HepG2 (cell line): ENCODE measurements at regions not wholly inside any gene's neighbourhood (a gene's known extent, or its start where the extent isn't known, plus 50 kb on each side); places are given as distances from the start of the nearest gene placed in this dataset.

Experiments
- ATAC-seq: fragments of 200-7000 bp; cut with Tn5 transposase; 3 replicates; pipeline ENCODE4 v1.9.1; 2020; ENCODE audit warnings: mild to moderate bottlenecking, moderate library complexity
- BruUV-seq: library from RNA; stranded (reverse); fragments of 400-500 nt; replicated peaks from 2 replicates; lab custom pipeline; 2021; lab: Mats Ljungman, UMichigan
- CTCF ChIA-PET: fragments of 300-600 bp; formaldehyde crosslinking; extraction: SDS; loops from one replicate; lab custom pipeline; 2021; ENCODE audit warnings: low total read pairs, inconsistent platforms, low intra/inter-chr PET ratio; lab: Yijun Ruan, JAX
- POLR2A ChIA-PET: fragments of 350-600 bp; sonication (Branson Sonifier 250); formaldehyde crosslinking; loops from one replicate; lab custom pipeline; 2020; ENCODE audit warnings: antibody characterized with exemption, inconsistent platforms; lab: Yijun Ruan, JAX
- DNase-seq: peaks from one replicate; pipeline ENCODE4 v3.0.0-alpha.2; 2015; ENCODE audit warnings: low spot score
- FAIRE-seq: peaks from 3 replicates; lab custom pipeline; 2011; peaks lifted over from hg19 to GRCh38; lab: Jason Lieb, UNC
- H2AFZ ChIP-seq: one replicate; pipeline ENCODE4 v1.6.1; 2011; ENCODE audit warnings: low read length, inconsistent platforms
- H3K27ac ChIP-seq: fragments of 300-600 bp; 3 replicates; pipeline ENCODE4 v1.8.0; 2011; ENCODE audit warnings: mixed run types, mild to moderate bottlenecking, mixed read lengths, low read length, inconsistent platforms; ENCODE audit not compliant: insufficient read depth; ENCODE audit errors: extremely low read length
- H3K27me3 ChIP-seq, 2 experiments: fragments of 200-600 bp in 1 of 2; 2 replicates in 1 of 2; 3 replicates in 1 of 2; pipeline versions ENCODE4 v1.6.0 to v1.8.0; 2011; ENCODE audit warnings: low read length in 2 of 2, mild to moderate bottlenecking in 2 of 2, moderate library complexity in 2 of 2, inconsistent platforms in 1 of 2; ENCODE audit not compliant: insufficient read depth in 2 of 2, control insufficient read depth in 1 of 2
- H3K36me3 ChIP-seq, 2 experiments: fragments of 200-600 bp in 1 of 2; replicated peaks in 1 of 2; 2 replicates in 1 of 2; 3 replicates in 1 of 2; pipeline versions ENCODE4 v1.5.1 to v1.8.0; 2011; ENCODE audit warnings: low read length in 2 of 2, inconsistent platforms in 1 of 2; ENCODE audit not compliant: insufficient read depth in 2 of 2, control insufficient read depth in 1 of 2
- H3K4me1 ChIP-seq: 2 replicates; pipeline ENCODE4 v1.5.1; 2012; ENCODE audit warnings: low read length, inconsistent platforms; ENCODE audit not compliant: insufficient read depth
- H3K4me2 ChIP-seq: 2 replicates; pipeline ENCODE4 v1.6.0; 2011; ENCODE audit warnings: low read depth, low read length, inconsistent platforms
- H3K4me3 ChIP-seq, 3 experiments: fragments of 200-600 bp in 1 of 3; sonication (generic), shearing (Covaris generic) in 1 of 3; replicated peaks in 1 of 3; 2 replicates each; pipeline ENCODE4 v1.5.1; 2011 to 2016; ENCODE audit warnings: low read length in 3 of 3, inconsistent platforms in 2 of 3, low read depth in 2 of 3, mild to moderate bottlenecking in 2 of 3, control low read depth in 1 of 3, mixed read lengths in 1 of 3; ENCODE audit not compliant: insufficient read depth in 1 of 3
- H3K79me2 ChIP-seq: one replicate; pipeline ENCODE4 v1.6.1; 2011; ENCODE audit warnings: low read length, inconsistent platforms; ENCODE audit not compliant: insufficient read depth
- H3K9ac ChIP-seq: 2 replicates; pipeline ENCODE4 v1.6.0; 2011; ENCODE audit warnings: mild to moderate bottlenecking, low read depth, low read length, inconsistent platforms; ENCODE audit not compliant: insufficient read depth
- H3K9me3 ChIP-seq: 2 replicates; pipeline ENCODE4 v1.5.1; 2012; ENCODE audit warnings: mild to moderate bottlenecking, low read length
- H4K20me1 ChIP-seq: 2 replicates; pipeline ENCODE4 v1.6.0; 2011; ENCODE audit warnings: inconsistent platforms, mild to moderate bottlenecking, low read length, moderate library complexity; ENCODE audit not compliant: insufficient read depth
- BRCA1 ChIP-seq: sonication (generic); formaldehyde crosslinking; IDR thresholded peaks from 2 replicates; pipeline ENCODE4 v1.4.0; 2020; ENCODE audit warnings: missing genetic modification reagents
- ELF3 ChIP-seq: IDR thresholded peaks from 2 replicates; pipeline ENCODE4 v1.6.1; 2016; ENCODE audit warnings: missing genetic modification reagents, missing compliant biosample characterization
- FOXA3 ChIP-seq: IDR thresholded peaks from 2 replicates; pipeline ENCODE4 v1.6.1; 2016; ENCODE audit warnings: missing genetic modification reagents, missing compliant biosample characterization
- GABPB1 ChIP-seq: IDR thresholded peaks from 2 replicates; pipeline ENCODE4 v1.6.1; 2016; ENCODE audit warnings: mild to moderate bottlenecking, missing genetic modification reagents, moderate library complexity, missing compliant biosample characterization
- SOX13 ChIP-seq, 3 experiments: fragments of 450-650 bp in 1 of 3; sonication (generic) in 1 of 3; formaldehyde crosslinking in 1 of 3; IDR thresholded peaks in 2 of 3; conservative IDR thresholded peaks in 1 of 3; 2 replicates each; pipeline versions ENCODE4 v1.5.0 to v1.6.1; 2016 to 2020; ENCODE audit warnings: antibody characterized with exemption in 1 of 3, mild to moderate bottlenecking in 1 of 3, missing compliant biosample characterization in 1 of 3, missing genetic modification reagents in 1 of 3, moderate library complexity in 1 of 3
- SOX5 ChIP-seq: IDR thresholded peaks from 2 replicates; pipeline ENCODE4 v1.6.1; 2016; ENCODE audit warnings: borderline replicate concordance
- ZEB1 ChIP-seq: IDR thresholded peaks from 2 replicates; pipeline ENCODE4 v1.6.1; 2012; ENCODE audit warnings: mild to moderate bottlenecking, low read depth, inconsistent platforms; ENCODE audit not compliant: insufficient replicate concordance
- ZNF20 ChIP-seq: sonication (generic); formaldehyde crosslinking; IDR thresholded peaks from 2 replicates; pipeline ENCODE4 v1.4.0; 2020; ENCODE audit warnings: mild to moderate bottlenecking, moderate library complexity, missing genetic modification reagents
- ZNF292 ChIP-seq: sonication (generic); formaldehyde crosslinking; IDR thresholded peaks from 2 replicates; pipeline ENCODE4 v1.8.1; 2022; ENCODE audit warnings: mild to moderate bottlenecking, low read depth, missing genetic modification reagents, borderline replicate concordance
- ZNF460 ChIP-seq: sonication (generic); formaldehyde crosslinking; IDR thresholded peaks from 2 replicates; pipeline ENCODE4 v1.5.1; 2020; ENCODE audit warnings: missing genetic modification reagents, mild to moderate bottlenecking, borderline replicate concordance
- WGBS: methylation state at CpG from one replicate; pipeline ENCODE4 v1.1.6; 2017; ENCODE audit warnings: low lambda C conversion rate; 5-methylcytosine and 5-hydroxymethylcytosine counted together
- in situ Hi-C: cut with HindIII; loops from 2 replicates; pipeline ENCODE4 v1.10.0; 2017; ENCODE audit warnings: low pct_unique_long_range_greater_than_20kb; ENCODE audit not compliant: extremely low pct_ligation_motif_present
- intact Hi-C: fragments of 100-400 bp; cut with micrococcal nuclease; formaldehyde crosslinking; loops from one replicate; pipeline ENCODE4 v1.10.0; 2022; ENCODE audit not compliant: unreplicated experiment
- TF ChIP-seq, protein P1 (sequence below): sonication (generic); formaldehyde crosslinking; conservative IDR thresholded peaks from 2 replicates; pipeline ENCODE4 v1.4.0; 2020; ENCODE audit warnings: mild to moderate bottlenecking, missing genetic modification reagents, moderate library complexity

DNA sequence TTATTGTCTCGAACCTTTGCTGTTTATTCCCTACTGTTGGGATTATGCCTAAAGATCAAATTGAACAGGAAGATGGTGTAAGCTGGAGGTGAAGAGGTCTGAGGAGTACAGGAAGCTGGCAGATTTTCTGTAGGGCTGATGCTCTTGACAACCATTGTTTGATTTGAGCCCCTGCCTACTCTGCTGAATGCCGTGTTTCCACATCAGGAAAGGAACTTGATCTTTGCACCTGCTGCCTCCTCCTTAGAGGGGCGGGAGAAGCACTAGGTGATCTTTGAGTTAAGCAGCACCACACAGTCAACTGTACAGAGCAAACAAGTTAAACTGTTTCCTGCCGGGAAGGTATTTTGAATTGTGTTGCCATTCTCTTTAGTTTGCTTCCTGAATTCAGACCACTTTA, 364.6 kb upstream of the EPHA6 start (continued):
- TF ChIP-seq, protein P1, sequence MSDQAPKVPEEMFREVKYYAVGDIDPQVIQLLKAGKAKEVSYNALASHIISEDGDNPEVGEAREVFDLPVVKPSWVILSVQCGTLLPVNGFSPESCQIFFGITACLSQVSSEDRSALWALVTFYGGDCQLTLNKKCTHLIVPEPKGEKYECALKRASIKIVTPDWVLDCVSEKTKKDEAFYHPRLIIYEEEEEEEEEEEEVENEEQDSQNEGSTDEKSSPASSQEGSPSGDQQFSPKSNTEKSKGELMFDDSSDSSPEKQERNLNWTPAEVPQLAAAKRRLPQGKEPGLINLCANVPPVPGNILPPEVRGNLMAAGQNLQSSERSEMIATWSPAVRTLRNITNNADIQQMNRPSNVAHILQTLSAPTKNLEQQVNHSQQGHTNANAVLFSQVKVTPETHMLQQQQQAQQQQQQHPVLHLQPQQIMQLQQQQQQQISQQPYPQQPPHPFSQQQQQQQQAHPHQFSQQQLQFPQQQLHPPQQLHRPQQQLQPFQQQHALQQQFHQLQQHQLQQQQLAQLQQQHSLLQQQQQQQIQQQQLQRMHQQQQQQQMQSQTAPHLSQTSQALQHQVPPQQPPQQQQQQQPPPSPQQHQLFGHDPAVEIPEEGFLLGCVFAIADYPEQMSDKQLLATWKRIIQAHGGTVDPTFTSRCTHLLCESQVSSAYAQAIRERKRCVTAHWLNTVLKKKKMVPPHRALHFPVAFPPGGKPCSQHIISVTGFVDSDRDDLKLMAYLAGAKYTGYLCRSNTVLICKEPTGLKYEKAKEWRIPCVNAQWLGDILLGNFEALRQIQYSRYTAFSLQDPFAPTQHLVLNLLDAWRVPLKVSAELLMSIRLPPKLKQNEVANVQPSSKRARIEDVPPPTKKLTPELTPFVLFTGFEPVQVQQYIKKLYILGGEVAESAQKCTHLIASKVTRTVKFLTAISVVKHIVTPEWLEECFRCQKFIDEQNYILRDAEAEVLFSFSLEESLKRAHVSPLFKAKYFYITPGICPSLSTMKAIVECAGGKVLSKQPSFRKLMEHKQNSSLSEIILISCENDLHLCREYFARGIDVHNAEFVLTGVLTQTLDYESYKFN (CRISPR knock-in tag): peak; percentile 74
- TF ChIP-seq SOX13 (IDR thresholded peaks at IDR 0.05) (no peak), SOX13 (CRISPR knock-in tag; conservative IDR thresholded peaks at IDR 0.05 in 1 of 2, IDR thresholded peaks at IDR 0.05 in 1 of 2) (peak in 1 of 2 experiments; percentile 63; a peak in 2 of 4 replicates), ELF3 (0 out of 2 replicates have a peak, but pooled peaks have one; percentile 11), SOX5 (CRISPR knock-in tag) (peak; percentile 49; the same call in 1 of the 2 replicates), BRCA1 (CRISPR knock-in tag) (no peak), GABPB1 (peak; percentile 38; the same call in 1 of the 2 replicates), ZNF20 (CRISPR knock-in tag) (no peak), ZNF292 (CRISPR knock-in tag) (0 out of 2 replicates have a peak, but pooled peaks have one; percentile 54), FOXA3 (CRISPR knock-in tag) (0 out of 2 replicates have a peak, but pooled peaks have one; percentile 18)

DNA sequence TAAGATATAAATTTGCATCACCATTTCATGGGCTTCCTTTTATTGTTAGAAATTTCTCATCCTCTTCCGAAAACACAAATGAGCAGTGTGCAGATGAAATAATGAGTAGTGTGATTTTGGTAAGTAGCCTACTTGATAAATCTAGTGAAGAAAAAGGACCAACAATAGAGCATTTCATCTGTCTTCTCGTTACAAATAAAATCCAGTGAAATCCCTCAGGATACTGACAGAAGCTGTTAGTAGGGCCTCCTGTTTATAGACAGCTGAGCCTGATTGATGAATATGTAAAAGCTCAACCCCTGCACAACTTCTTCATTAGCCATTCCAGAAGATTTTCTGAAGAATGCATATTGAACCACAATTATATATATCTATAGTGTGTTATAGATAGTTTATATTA, 363.7 kb upstream of the EPHA6 start:
- Histone ChIP-seq H3K79me2 (no peaks in the 10 kb centered on the region), H3K27me3 (no peaks in the 10 kb centered on the region)
- FAIRE-seq (no peak), ATAC-seq (no peak)
- TF ChIP-seq ZEB1: no peak
- no peak for TF ChIP-seq ZNF460 (CRISPR knock-in tag)
- TF ChIP-seq, all 625 proteins: peak for 0
- H3K4me2 ChIP-seq: no peak overlapping the region
- H3K9me3 ChIP-seq: no peaks in the 10 kb centered on the region
- 80% methylated on average over 2 of the region's 2 CpGs for WGBS
- intact Hi-C loops (no loop called here), in situ Hi-C loops (no loop called here)
- BruUV-seq: no TSS peak
- no peak overlapping the region for H2AFZ ChIP-seq
- ChIA-PET CTCF (no interaction called here), POLR2A (no interaction called here)
- H3K27ac ChIP-seq: no peak overlapping the region
- DNase-seq: no peak
- H3K4me1 ChIP-seq: peaks cover 16% of the 10 kb centered on the region
- H3K36me3 ChIP-seq: no peaks in the 10 kb centered on the region
- no peak overlapping the region for H3K4me3 ChIP-seq
- no peak overlapping the region for H3K9ac ChIP-seq
- H4K20me1 ChIP-seq: no peaks in the 10 kb centered on the region
